ENCODE measurements at regions not wholly inside any gene's neighbourhood (a gene's known extent, or its start where the extent isn't known, plus 50 kb on each side); places are given as distances from the start of the nearest gene placed in this dataset.

- Mint-ChIP-seq H3K4me3 (no peak overlapping the region), H3K36me3 (ENCODE audit: low read depth) (no peaks in the 10 kb centered on the region), H3K4me1 (peaks cover 9% of the 10 kb centered on the region), H3K27me3 (ENCODE audit: insufficient read depth) (no peaks in the 10 kb centered on the region), H3K9me3 (no peaks in the 10 kb centered on the region), H3K27ac (no peak overlapping the region)
- H3K9me3 ChIP-seq (ENCODE audit: control insufficient read depth, low read length): no peaks in the 10 kb centered on the region
- H3K36me3 ChIP-seq (ENCODE audit: control insufficient read depth, insufficient read depth, low read length): no peaks in the 10 kb centered on the region
- 93 to 100% methylated on average over 3 of the region's 3 CpGs for WGBS, 2 experiments (ENCODE audit: insufficient coverage in 1 of 2, insufficient read length in 1 of 2)
- no peak for DNase-seq
- peak; percentile 72 for TF ChIP-seq CTCF (conservative IDR thresholded peaks at IDR 0.05)
- no peak overlapping the region for H3K27ac ChIP-seq (ENCODE audit: low read depth, low read length)
- H3K27me3 ChIP-seq (ENCODE audit: control insufficient read depth, insufficient read depth, low read length, poor library complexity, severe bottlenecking): no peaks in the 10 kb centered on the region
- H3K4me1 ChIP-seq (ENCODE audit: control insufficient read depth, insufficient read depth, low read length): no peaks in the 10 kb centered on the region
- H3K4me3 ChIP-seq (ENCODE audit: low read length): no peak overlapping the region
- no peak overlapping the region for H3K9ac ChIP-seq (ENCODE audit: extremely low read depth, low read length, poor library complexity, severe bottlenecking)
Measured at GRCh38 chr18:39486268-39486667, 1920.7 kb upstream of the CELF4 start.

- Mint-ChIP-seq H3K36me3 (ENCODE audit: low read depth) (no peaks in the 10 kb centered on the region), H3K27me3 (ENCODE audit: insufficient read depth) (no peaks in the 10 kb centered on the region), H3K4me3 (no peak overlapping the region), H3K9me3 (no peaks in the 10 kb centered on the region), H3K4me1 (peaks cover 9% of the 10 kb centered on the region), H3K27ac (no peak overlapping the region)
- DNase-seq: no peak
- TF ChIP-seq CTCF (conservative IDR thresholded peaks at IDR 0.05): no peak
- no peak overlapping the region for H3K4me3 ChIP-seq (ENCODE audit: low read length)
- 0% methylated on average over 1 of the region's 1 CpG; no CpG with 5 or more reads in 1 of the 2 experiments for WGBS, 2 experiments (ENCODE audit: insufficient coverage in 1 of 2, insufficient read length in 1 of 2)
- no peaks in the 10 kb centered on the region for H3K36me3 ChIP-seq (ENCODE audit: control insufficient read depth, insufficient read depth, low read length)
- no peaks in the 10 kb centered on the region for H3K4me1 ChIP-seq (ENCODE audit: control insufficient read depth, insufficient read depth, low read length)
- H3K27me3 ChIP-seq (ENCODE audit: control insufficient read depth, insufficient read depth, low read length, poor library complexity, severe bottlenecking): no peaks in the 10 kb centered on the region
- no peaks in the 10 kb centered on the region for H3K9me3 ChIP-seq (ENCODE audit: control insufficient read depth, low read length)
- H3K9ac ChIP-seq (ENCODE audit: extremely low read depth, low read length, poor library complexity, severe bottlenecking): no peak overlapping the region
- H3K27ac ChIP-seq (ENCODE audit: low read depth, low read length): no peak overlapping the region
Measured at GRCh38 chr18:39485696-39486095, 1920.1 kb upstream of the CELF4 start.

DNA sequence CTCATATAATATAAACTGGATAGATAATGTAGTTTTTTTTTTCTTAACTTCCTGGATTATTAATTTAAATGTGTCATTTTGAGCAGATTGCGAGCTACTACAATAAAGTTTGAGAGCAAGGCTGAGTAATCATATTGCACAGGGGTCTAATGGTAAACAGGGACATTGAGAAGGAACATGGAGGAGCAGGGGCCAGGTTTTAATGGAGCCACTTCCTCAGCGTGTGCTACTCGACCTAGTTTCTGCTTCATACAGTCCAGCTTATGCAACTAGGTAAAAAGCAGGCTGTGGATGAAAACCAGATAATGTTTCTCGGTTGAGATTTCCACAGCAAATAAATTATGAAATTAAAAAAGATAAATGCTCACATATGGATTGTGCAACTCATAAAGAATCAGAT, 1915.7 kb upstream of the CELF4 start:
- H3K9me3 ChIP-seq (ENCODE audit: control insufficient read depth, low read length): no peaks in the 10 kb centered on the region
- no peaks in the 10 kb centered on the region for H3K36me3 Mint-ChIP-seq (ENCODE audit: low read depth)

More for the DNA sequence above, 1915.7 kb upstream of the CELF4 start:
- no peaks in the 10 kb centered on the region for H3K9me3 Mint-ChIP-seq
- 91 to 100% methylated on average over 2 to 3 of the region's 4 CpGs for WGBS, 2 experiments (ENCODE audit: insufficient coverage in 1 of 2, insufficient read length in 1 of 2)
- no peak for TF ChIP-seq CTCF (conservative IDR thresholded peaks at IDR 0.05)
- no peaks in the 10 kb centered on the region for H3K4me1 ChIP-seq (ENCODE audit: control insufficient read depth, insufficient read depth, low read length)
- H3K27ac ChIP-seq (ENCODE audit: low read depth, low read length): no peak overlapping the region
- no peak overlapping the region for H3K4me3 ChIP-seq (ENCODE audit: low read length)
- H3K27me3 ChIP-seq (ENCODE audit: control insufficient read depth, insufficient read depth, low read length, poor library complexity, severe bottlenecking): no peaks in the 10 kb centered on the region
- H3K9ac ChIP-seq (ENCODE audit: extremely low read depth, low read length, poor library complexity, severe bottlenecking): no peak overlapping the region
- no peak overlapping the region for H3K4me3 Mint-ChIP-seq
- H3K27me3 Mint-ChIP-seq (ENCODE audit: insufficient read depth): no peaks in the 10 kb centered on the region
- H3K4me1 Mint-ChIP-seq: no peaks in the 10 kb centered on the region
- DNase-seq: no peak
- no peaks in the 10 kb centered on the region for H3K36me3 ChIP-seq (ENCODE audit: control insufficient read depth, insufficient read depth, low read length)
- H3K27ac Mint-ChIP-seq: no peak overlapping the region

Data from endodermal cell (in vitro differentiated cells).